GM19438 (cell line): ENCODE measurements at regions not wholly inside any gene's neighbourhood (a gene's known extent, or its start where the extent isn't known, plus 50 kb on each side); places are given as distances from the start of the nearest gene placed in this dataset.
"Not testable (repeated sequence)": the region's sequence is repeated elsewhere in the genome, so short reads cannot be mapped to it uniquely, and the experiment has no call there.

ENCODE experiments used
- ATAC-seq: cut with Tn5 transposase; IDR thresholded peaks from one replicate; pipeline ENCODE4 v1.9.1; 2021; ENCODE audit warnings: low read depth; ENCODE audit not compliant: unreplicated experiment

DNA sequence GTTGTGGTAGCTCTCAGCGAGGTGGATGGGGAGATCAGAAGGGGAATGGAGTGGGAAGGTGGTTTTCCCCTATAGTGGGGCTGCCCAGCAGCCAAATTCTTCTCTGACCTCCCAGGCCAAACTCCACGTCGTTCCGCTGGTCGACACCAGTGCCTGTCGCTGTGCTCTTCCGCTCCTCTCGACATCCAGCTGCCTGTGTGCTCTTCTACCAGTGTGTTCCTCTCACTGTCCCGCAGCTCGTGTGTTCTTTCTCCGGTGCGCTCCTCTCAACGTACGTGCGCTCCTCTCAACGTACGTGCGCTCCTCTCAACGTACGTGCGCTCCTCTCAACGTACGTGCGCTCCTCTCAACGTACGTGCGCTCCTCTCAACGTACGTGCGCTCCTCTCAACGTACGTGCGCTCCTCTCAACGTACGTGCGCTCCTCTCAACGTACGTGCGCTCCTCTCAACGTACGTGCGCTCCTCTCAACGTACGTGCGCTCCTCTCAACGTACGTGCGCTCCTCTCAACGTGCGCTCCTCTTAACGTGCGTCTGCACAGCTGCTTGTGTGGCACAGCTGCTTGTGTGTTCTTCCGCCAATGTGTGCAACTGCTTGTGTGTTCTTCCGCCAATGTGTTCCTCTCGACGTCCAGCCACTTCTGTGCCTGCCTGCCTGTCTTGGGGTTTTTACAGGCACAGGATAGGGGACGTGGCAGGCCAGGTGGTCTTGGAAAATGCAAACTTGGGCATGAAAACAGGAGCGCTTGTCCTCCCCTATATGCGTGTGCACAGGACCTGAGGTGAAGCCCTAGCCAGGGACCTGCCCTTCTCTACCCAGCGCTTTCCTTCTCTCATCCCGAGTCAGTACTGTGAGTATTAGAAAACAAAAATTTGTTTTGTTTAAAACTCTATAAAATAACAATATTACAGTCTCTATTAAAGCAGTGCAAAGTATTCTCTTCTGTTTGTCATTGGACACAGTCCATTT is 991.1 kb downstream of the GBE1 start:
- no peak for ATAC-seq

DNA sequence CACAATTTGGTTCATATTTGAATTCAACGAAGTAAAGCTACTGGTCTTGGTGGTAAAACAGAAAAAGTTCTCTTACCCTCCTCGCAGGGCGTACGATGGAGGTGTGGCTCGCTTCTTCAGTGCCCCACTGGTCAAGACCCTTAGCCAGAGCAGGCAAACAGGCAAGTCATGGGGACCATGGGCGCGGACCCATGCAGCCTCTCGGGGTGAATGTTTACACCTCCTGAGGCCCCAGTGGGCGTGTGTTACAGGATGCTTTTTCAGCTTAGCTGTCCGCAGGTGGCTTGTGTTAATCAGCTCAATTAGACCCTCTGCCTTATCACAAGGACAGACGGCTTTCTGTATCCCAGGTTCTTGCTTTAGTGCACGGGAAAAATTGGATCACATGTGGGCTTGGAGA is 991.8 kb downstream of the GBE1 start:
- no peak for ATAC-seq

DNA sequence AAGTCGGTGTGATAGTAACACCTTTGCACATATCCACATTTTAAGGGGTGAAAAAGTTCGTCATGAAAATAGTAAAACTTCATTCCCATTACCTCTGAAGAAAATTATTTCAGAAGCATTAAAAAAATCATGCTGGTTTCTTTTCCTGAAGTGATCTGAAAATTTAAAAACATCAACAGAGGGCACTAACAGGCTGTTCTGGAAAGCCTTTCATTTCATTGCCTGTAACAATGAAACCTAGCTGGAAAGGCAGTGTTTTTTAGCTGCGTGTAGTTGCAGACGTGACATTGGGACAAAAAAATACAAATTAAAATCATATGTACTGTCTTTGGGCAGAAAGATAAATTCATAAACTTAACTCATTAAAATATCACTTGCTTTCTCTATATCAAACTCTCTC is 993.8 kb downstream of the GBE1 start:
- ATAC-seq = no peak

DNA sequence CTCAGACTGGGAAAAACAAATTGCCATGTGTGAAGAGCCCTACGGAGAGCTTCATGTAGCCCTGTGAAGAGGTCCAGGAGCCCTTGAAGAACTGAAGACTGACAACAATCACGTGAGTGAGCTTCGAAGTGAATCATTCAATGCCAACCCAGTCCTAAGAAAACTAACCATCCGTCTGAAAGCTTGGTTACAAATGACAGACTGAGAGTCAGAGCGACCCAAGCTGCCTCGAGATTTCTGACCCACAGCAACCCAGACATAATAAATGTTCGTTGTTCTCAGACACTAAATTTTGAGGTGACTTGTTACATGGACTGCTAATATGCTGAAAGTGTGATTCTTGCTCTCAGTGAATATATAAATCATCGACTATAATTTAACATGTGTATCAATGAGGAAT is 987.2 kb upstream of the ROBO1 start:
- no peak for ATAC-seq

DNA sequence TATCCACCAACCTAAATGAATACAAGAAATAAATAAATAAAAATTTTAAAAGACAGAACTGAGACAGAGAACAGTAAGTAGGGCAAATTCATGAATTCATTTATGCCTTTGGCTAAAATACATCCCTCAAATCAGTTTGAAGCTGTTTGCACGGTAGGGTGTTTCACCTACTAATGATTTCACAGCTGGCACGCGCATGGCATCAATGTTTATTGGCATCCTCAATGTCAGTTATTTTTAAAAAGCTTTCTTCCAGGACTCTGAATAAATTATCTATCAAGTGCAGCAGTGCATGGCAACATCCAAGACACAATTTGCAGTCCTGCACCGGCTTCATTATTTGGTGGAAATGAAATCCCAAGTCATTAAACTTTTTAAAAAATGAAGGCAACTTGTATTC is 985.2 kb upstream of the ROBO1 start:
- no peak for ATAC-seq

DNA sequence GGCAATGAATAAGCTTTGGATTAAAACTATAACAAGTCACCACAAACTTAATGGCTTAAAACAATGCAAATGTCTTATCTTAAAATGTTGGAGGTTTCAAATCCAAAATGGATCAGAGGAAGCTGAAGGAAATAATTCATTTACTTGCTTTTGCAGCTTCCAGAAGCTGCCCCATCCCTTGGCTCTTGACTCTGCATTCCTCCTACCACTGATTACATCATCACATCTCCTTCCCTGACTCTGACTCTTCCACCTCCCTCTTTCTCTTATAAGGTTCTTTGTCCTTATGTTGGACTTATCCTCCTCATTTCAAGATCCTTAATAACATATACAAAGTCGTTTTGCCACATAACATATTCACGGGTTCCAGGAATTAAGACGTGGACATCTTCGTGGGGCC is 982.8 kb upstream of the ROBO1 start:
- no peak for ATAC-seq

DNA sequence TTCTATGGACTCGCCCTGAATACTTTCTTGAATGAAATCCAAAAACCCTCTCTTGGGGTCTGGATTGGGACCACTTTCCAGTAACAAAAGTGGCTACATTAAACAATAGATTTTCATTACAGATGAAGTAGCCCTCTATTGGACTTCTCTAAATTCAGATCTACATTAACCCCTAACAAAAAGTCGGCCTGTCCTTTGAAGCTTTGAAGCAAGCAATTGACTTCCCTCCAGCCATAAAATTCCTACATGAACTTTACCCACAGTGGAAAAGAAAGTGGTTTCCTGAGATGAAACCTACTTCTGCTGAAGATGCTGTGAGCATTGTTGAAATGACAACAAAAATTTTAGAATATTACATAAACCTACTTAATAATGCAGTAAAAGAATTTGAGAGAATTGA is 967.1 kb upstream of the ROBO1 start:
- ATAC-seq = no peak

DNA sequence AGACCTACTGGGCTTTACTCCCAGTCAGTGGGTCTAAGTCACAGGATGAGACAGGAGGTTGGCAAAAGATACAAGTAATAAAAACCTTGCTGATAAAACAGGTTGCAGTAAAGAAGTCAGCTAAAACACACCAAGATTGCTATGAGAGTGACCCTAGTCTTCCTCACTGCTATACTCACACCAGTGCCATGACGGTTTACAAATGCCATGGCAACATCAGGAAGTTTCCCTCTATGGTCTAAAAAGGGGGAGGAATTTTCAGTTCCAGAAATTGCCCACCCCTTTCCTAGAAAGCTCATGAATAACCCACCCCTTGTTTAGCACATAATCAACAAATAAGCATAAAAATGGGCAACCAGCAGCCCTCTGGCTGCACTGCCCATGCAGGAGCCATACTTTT is 966.7 kb upstream of the ROBO1 start:
- ATAC-seq = no peak

DNA sequence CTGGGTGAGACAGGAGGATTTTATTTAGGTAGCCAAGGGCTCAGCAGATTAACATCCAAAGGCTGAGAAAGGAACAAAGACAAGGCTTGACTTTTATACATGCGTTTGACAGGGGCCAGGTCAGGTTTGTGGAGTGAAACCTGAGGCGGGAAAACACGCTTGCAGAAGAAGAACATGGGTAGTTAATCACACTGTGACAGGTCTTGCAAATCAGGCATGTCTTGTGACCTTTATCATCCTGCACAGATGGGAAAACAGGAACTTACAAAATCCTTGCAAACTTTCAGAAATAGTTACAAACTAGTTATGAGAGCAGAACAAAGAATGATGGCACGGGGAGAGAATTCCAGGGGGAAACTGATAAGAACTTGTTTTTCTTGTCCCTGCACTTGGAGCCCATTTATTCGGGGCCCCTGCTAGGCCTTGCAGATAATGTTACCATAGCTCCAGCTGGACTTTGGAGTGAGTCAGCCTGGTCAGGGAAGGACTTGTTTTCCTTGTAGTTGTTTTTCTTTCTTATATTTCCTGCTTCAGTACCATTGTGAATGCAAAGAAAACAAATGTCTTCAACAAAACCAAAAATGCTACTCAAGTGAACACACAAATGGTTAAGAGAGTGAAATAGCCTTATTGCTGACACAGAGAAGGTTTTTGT is 965.9 kb upstream of the ROBO1 start:
- ATAC-seq = no peak

DNA sequence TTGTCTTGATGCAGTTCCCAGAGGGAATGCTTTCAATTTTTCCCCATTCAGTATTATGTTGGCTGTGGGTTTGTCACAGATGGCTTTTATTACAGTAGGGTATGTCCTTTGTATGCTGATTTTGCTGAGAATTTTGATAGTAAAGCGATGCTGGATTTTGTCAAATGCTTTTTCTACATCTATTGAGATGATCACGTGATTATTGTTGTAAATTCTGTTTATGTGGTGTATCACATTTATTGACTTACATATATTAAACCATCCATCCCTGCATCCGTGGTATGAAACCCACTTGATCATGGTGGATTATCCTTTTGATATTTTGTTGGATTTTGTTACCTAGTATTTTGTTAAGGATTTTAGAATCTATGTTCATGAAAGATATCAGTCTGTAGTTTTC is 959.8 kb upstream of the ROBO1 start:
- ATAC-seq = not testable (repeated sequence)

DNA sequence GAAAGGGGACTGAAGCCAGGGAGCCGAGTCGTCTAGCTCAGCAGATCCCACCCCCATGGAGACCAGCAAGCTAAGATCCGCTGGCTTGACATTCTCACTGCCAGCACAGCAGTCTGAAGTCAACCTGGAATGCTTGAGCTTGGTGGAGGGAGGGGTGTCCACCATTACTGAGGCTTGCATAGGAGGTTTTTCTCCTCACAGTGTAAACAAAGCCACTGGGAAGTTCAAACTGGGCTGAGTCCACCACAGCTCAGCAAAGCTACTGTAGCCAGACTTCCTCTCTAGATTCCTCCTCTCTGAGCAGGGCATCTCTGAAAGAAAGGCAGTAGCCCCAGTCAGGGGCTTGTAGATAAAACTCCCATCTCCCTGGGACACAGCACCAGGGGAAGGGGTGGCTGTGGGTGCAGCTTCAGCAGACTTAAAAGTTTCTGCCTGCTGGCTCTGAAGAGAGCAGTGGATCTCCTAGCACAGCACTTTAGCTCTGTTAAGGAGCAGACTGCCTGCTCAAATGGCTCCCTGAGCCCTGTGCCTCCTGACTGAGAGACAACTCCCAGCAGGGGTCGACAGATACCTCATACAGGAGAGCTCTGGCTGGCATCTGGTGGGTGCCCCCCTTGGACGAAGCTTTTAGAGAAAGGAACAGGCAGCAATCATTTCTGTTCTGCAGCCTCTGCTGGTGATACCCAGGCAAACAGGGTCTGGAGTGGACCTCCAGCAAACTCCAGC is 942.0 kb upstream of the ROBO1 start:
- ATAC-seq = not testable (repeated sequence)

DNA sequence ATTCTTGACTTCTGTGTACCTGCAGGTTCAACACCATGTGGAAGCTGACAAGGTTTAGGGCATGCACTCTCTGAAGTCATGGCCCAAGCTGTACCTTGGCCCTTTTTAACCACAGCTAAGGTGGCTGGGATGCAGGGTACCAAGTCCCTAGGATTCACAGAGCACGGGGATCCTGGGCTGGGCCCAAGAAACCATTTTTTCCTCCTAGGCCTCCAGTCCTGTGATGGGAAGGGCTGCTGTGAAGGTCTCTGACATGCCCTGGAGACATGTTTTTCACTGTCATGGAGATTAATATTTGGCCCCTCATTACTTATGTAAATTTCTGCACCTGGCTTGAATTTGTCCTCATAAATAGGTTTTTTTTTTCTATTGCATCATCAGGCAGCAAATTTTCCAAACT is 937.5 kb upstream of the ROBO1 start:
- no peak for ATAC-seq

DNA sequence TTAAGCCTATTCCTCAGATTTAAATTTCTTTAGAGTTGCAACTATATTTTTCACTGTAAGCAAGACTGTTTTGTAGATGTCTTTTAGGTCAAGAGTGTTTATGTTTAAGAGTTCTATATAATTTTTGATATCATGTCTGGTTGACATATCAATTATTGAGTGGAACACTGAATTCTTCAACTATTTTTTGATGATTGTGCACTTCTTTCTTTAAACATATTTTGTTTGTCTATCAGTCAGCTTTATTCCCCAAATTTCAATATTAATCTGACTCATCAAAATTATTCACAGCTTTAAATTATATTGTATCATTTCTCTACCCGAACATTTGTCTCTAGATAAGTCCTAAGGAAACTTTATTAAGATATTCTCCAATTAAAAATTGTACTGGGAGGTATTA is 933.6 kb upstream of the ROBO1 start:
- no peak for ATAC-seq

DNA sequence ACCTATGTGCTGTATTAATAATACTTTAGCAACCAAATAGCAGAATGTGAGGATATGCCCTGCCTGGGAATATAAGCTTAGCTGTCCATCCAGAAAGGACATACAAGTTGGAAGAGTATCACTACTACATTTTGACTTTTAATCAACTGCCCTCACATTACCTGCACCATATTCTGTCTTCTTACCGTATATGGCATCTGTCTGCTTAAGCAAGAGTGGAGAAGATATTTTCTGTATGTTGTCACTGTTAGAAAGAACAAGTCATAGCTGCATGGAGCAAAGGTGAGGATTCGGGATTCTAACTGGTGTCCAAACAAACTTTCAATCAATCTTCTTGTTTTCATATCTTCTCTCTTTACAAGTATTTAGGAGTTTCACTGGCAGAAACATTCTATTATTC is 929.5 kb upstream of the ROBO1 start:
- ATAC-seq = no peak

DNA sequence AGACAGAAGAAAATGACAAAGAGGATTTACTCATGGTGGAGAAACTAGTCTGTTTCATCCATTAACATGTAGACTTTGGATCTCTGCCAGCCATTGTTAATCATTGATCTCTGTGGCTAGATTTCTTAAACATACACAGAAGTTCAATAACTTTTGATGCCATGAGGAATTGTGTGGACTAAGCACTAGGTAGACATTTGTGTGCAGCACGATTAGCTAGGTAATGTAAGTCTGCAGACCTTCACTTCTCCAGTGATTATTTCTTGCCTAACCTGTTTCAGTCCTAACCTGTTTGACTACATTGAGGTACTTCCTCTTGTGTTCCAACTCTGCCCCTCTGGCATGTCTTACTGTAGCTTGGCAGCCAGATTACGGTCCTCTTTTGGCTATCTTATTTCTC is 928.5 kb upstream of the ROBO1 start:
- ATAC-seq = no peak

DNA sequence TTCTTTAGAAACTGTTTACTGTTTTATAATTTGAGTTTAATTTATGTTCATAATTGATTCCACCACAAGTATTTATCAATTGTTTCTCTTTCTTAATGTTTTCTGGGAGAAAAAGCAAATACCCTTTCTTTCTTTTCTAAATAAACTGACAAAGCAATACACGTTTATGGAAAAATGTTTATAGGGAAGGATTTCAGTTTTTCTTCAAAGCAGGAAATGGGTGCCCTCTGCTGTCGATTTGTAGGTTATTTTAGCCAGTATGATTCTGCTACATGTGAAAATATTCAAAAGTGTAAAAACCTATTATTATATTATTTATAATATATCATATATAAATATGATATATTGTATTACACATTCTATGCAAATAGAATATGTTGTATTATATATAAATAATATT is 921.0 kb upstream of the ROBO1 start:
- ATAC-seq = no peak

DNA sequence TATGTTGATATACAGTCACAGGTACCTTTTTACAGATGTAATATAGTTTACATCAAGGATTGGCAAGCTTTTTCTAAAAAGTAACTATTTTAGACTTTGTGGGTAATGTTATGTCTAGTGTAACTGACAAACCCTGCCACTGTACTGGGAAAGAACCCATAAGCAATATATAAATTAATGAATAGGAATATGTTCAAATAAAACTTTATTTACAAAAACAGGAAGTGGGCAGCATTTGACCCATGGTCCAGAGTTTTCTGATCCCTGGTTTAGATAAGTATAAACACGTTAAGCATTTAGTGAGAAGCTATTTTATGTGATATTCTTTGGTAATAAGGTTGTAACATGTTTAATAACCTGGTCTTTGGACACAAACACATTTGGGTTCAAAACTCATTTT is 915.2 kb upstream of the ROBO1 start:
- no peak for ATAC-seq

DNA sequence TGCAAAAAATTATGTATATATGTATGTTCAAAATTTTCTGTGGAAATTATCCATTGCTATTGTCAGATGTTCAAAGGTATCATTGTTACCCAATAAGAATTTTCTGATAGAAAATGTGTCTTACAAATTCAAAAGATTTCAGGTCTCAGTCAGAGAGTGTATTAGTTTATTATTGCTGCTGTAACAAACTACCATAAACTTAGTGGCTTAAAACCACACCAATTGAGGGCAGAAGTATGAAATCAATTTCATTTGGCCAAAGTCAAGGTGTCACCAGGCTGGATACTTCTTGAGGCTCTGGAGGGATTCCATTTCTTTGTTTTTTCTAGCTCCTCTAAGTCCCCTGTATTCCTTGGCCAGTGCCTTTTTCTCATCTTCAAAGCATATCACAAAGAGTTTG is 914.4 kb upstream of the ROBO1 start:
- no peak for ATAC-seq

DNA sequence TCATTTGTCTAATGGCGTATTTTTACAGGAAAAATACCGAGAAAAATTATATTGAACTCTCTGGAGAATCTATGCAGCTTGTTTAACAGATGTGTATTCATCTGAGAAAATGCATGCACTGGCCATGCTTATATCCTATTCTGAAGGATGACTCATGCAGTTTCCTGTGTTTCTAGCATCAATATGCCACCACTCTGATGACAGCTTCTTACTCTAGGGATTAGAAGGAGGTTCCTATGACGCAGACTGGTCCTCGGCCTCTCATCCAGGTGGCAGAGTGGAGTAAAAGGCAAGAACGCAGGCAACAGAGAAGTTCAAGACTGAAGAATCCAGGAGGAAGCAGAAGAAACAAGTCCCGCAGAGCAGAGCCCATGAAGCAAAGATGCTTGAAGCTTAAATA is 910.0 kb upstream of the ROBO1 start:
- no peak for ATAC-seq

DNA sequence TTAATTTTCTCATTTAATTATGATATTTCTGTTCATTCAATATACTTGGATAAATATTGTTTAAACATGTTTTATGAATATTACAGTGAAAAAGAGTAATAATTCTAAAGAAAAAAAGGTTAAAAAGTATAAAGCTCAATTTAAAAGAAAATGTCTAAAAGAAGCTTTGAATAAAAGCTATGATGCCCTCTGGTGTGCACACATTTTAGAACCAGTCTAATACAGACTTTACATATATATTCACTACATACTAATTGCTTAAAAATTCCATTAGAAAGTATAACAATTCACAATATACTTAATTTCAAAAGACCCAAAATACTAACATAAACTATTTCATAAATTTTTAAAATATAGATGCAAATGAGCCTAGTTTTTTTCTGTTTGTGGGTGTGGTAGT is 909.1 kb upstream of the ROBO1 start:
- no peak for ATAC-seq

DNA sequence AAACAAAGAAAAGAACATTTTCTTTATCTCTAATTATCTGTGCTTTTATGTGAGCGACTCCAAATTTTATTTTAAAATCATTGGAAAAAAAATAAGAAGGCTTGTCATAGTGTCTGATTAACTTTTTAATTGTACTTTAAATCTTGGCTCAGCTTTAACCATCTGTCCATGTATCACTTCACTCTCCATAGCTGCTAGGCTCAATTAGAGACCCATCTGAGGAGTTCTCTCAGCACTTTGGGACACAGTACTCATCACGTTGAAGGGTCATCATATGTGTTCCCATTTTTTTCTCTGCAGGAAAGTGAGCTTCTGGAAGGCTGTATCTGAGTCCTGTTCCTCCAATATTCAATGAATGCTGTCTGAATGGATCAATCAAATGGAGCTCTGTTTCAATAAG is 908.5 kb upstream of the ROBO1 start:
- no peak for ATAC-seq
